Left hindlimb (tissue), 1 donor: ENCODE measurements at regions not wholly inside any gene's neighbourhood (a gene's known extent, or its start where the extent isn't known, plus 50 kb on each side); places are given as distances from the start of the nearest gene placed in this dataset.
"Not testable (repeated sequence)": the region's sequence is repeated elsewhere in the genome, so short reads cannot be mapped to it uniquely, and the experiment has no call there.

Experiments used
- DNase-seq: peaks from one replicate; pipeline ENCODE4 v3.0.0-alpha.2; 2018

DNA sequence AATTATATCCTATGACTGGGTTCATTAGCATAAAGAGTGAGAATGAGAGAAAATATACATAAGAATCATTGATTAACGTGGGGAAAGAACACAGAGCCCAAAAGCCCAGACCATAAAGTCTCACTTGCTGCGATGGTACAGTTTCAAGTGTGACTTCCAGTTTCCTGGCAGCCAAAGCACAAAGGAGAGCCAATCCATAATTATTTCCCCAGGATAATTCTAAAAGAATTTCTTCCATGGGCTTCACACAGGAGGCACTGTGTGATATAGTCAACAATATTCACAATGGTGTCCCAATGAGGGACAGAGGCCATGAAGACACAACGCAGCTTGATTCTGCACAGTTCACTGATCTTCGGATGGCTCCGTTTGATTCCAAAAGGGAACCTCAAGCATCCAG lies 321.6 kb downstream of the PLPP3 start:
- no peak for DNase-seq

GRCh38 chr1:56256153-56257000 lies 323.0 kb downstream of the PLPP3 start:
- no peak for DNase-seq

- peak; percentile 88 for DNase-seq
Measured at GRCh38 chr1:56255516-56256152, 323.7 kb downstream of the PLPP3 start.

DNA sequence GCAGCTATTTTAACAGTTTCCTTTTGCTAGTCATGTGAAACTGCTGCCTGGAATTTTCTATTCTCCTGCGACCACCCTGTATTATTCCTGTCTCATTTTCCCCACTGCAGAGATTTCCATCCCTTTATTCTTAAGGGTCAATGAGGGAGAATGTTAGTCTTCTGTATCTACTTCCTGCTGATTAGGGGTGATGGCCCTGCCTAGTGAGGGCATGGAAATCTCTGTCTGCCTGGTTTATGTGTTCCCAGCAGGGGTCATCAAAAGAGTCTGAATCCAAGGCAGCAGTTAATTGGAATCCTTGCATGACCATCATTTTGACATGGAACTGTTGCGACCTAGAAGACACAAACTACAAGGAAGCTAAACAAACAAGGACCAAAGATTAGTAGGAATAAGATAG lies 325.2 kb downstream of the PLPP3 start:
- no peak for DNase-seq

DNA sequence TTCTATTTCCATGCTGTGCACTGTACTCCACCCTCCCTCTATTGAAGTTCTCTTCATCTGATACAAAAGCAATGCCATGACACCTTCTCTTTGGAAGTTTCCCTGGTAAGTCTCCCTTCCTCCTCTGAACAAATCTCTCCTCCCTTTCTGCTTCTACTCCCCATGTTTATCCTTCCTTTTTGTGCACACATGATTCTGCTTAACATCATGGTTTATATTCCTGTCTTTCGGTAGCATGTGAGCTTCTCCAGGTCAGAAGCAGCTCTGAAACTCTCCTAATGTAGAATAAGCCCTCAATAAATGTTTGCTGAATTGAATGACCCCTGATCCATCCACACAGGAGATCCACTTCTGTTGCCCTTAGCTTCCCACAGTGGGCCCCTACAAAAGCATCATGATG lies 328.6 kb downstream of the PLPP3 start:
- no peak for DNase-seq

- no peak for DNase-seq
Measured at GRCh38 chr1:56249234-56249633, 330.1 kb downstream of the PLPP3 start.

DNA sequence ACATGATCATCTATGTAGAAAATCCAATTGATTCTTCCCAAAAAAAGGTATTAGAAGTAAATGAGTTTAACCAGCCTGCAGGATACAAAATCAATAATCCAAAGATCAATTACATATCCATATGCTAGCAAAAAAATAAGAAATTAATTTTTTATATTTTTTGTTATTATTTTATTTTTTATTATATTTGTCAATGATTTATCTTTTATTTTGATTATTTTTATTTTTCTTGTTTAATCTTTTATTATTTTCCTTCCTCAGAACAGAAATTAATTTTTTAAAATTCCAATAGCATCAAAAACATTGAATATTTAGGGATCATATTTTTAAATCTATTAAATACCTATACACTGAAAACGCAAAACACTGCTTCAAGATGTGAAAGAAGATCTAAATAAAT lies 331.2 kb downstream of the PLPP3 start:
- DNase-seq: no peak

- not testable (repeated sequence) for DNase-seq
Measured at GRCh38 chr1:56246726-56247125, 332.6 kb downstream of the PLPP3 start.

GRCh38 chr1:56240400-56240799 lies 339.0 kb downstream of the PLPP3 start:
- DNase-seq: no peak

- no peak for DNase-seq
Measured at GRCh38 chr1:56237491-56238064, 341.8 kb downstream of the PLPP3 start.

GRCh38 chr1:56236688-56237087 lies 342.7 kb downstream of the PLPP3 start:
- DNase-seq: no peak

- DNase-seq: no peak
Measured at GRCh38 chr1:56235909-56236510, 343.4 kb downstream of the PLPP3 start.

DNA sequence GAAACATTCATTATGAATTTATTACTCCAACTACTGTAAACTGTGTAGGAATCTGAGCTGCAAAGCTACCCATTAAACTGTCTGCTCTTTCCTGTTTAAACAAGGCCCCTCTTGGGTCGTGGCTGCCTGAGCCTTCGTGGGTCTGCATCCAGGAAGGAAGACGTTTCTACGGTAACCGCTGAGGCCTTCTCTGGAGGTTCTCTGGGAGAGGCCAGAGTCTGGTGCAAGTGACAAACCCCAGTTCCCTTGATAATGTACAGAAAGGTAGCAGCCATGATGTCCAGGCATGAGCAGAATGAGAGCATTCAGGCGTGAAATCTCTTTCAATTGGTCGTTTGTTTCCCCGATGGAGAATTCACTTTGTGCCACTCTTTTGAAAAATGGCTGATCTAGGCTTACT lies 350.2 kb downstream of the PLPP3 start:
- peak; percentile 34 for DNase-seq

DNA sequence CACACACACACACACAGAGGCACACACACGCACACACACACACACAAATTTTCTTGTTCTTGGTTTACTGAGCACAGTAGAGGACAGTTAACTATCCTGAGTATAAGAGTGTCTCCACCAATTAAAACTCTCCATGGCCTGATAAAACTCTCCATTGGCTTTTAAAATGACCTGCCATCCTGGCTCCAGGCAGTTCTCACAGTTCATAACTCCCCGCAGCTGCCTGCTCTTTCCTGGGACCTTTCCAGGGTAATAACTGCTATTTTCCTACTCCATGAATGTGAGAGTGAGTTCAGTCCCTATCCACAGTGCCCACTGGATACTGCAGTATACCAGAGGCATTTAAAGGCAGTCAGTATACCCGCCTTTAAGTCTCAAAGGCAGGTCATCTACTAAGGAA lies 351.5 kb downstream of the PLPP3 start:
- peak; percentile 47 for DNase-seq

DNA sequence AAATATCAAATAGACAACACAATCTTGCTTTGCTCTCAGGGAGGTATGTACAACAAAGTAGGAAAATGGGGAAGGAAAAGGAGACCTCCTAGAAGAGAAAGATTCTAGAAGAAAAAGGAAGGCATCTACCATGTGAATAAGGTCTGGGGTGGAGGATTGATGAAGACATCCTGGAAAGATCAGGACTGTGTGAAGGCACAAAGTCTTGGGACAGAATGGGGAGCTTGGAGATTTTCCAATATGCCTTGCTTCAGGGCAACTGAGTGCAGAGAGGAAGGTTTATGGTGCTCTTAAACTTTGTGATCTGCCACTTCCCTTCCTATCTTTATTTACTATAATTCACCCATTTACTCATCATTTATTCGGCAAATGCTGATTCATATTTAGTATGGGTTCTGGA lies 352.0 kb downstream of the PLPP3 start:
- DNase-seq: no peak

GRCh38 chr1:56225964-56226815 lies 353.2 kb downstream of the PLPP3 start:
- no peak for DNase-seq

DNA sequence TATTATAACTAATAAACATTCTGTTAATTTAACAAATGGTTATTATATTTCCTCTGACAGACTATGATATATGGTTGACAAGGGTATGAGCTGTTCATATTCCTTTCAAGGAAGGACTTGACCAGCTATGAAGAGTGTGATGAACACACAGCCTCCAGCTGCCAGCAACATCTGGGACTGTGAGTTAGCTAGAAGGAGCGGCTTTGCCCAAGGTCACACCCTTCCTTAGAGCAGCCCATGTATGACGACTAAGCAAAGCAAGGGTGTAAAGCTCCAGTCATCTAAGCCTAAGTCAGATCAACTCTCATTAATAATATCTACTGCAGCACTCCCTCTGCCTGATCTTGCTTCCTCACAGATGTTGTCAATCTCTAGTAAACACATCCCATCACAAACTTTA lies 355.4 kb downstream of the PLPP3 start:
- no peak for DNase-seq

- no peak for DNase-seq
Measured at GRCh38 chr1:56222914-56223540, 356.3 kb downstream of the PLPP3 start.

DNA sequence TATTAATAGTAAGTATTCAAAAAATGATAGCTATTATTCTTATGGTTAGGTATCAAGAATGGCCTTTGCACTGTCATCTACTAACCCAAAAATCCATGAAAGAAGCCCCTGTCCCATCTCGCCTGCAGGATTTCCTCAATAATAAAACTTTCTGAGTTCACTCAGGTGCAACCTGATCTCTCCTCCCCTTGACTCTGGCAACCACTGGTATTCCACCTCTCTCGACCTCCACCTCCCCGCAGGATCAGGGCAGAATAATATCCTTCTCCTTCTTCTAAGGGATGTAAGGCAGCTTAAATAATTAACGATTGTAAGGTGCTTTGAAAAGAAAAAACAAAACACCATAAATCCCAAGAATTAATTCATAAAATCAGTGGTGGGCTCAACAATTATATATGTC lies 359.3 kb downstream of the PLPP3 start:
- no peak for DNase-seq

DNA sequence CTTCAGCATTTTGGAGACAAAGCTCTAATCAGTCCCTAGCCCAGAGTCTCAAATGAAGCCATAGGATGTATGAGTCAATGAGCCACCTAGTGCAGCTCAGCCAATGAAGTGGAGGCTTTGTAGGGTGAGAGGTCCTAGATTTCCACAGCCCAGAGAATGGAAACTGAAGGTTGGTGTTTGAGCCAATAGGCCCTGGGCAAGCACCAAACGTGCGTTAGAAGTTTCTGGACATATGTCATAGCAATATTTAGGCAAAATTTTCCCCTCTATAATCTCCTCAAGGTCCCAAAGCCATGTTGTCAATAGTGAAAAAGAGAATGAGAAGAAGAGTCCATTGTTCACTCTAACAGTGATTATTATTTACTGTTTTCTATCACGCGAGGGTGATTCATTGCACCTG lies 361.3 kb downstream of the PLPP3 start:
- DNase-seq: no peak

DNA sequence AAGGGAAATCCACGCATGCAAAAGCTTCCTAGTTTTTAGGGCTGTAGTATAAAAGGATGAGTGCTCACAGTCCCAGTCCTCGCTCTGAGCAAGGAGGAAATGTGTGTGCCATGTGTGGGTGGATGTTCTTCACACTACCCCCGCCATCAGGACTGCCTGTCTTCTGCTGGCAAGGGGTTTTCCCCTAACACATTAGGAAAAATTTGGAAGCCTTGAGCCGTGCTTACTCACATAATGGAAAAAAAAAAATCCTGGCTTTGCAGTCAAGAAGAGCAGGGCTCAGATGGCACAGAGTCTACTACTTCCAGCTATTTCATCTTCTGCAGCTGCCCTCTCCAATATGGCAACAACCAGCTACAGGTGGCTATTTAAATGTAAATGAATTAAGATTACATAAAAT lies 363.1 kb downstream of the PLPP3 start:
- peak; percentile 64 for DNase-seq

DNA sequence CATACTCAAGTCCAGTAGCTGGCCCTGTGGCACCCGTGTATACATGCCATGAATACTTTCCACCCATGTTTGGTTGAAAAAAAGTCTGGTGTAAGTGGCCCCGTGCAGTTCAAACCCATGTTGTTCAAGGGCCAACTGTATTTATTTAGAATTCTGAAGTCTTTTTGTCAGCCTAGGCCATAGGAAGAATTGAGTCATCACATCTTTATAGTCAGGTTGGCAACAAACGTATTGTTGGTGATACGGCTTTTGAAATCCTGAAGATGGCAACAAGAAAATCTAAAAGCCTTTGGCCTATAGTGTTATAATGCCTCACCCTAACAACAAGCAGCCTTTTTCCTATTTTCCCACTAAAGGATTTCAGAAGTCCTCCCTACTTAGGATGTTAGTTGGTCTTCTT lies 363.6 kb downstream of the PLPP3 start:
- DNase-seq: no peak
